ENCODE measurements at regions not wholly inside any gene's neighbourhood (a gene's known extent, or its start where the extent isn't known, plus 50 kb on each side); places are given as distances from the start of the nearest gene placed in this dataset.
"Not testable (repeated sequence)": the region's sequence is repeated elsewhere in the genome, so short reads cannot be mapped to it uniquely, and the experiment has no call there.

DNA sequence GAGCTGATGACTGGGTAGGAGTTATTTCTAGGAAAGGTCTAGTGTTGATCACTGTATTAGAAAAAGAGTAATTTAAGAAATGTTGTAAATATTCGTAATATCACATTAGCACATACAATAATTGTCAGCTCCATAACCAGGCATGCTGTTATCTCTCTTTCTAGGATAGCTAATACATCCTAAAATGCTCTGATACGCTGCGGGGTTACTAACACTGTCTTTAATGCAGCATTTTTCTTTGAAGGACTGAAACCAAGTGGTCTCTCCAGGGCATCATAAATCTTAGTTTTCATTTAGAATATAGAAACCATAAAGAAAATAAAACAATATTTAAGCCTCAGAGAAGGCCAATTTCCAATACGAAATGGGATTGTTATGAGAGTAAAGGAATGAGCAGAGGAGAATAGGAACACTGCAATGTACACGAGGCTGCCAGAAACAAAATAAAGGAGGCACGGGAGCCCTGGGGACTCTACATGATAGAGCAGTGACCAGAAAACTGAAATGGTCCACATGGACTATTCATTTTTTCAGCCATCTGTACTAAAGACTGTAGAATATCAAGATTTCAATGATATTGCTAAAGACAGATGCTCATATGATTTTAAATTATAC is 1606.7 kb upstream of the AGA start:
- no peak for DNase-seq

DNA sequence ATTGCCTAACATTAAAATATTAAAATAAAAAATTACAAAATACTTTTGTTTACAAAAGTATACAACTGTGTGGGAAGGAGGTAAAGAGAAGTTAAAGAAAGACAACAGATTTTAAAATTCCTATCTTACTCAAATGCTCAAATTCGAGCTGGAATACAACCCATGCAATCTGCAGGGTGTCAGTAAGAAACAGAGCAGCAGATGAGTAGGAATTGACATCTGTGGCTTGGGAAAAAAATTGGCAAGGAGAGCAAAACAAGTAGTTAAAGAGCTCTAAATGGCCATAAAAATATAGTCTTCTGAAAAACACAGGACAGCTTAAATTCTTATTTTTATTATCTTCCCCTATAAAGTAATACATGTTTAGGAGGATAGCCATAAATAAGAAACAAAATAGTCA is 1609.0 kb upstream of the AGA start:
- no peak for DNase-seq

DNA sequence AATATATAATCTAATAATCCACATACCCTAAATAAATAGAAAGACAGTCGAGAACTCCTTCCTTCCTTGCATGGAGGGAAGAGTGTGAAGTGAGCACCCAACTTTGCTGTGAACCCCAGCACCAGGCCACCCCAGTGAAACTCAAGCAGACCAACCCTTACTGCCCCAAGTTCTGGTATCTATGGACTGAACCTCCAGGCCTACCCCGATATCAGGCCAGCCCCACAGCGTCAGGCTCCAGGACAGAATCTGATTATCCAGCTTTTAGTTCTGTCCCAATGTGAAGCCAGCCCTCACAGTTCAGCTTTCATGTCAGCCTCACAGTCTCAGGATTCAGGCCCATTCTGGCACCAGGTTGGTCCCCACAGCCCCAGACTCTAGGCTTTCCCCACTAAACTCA is 1617.2 kb upstream of the AGA start:
- DNase-seq: no peak

DNA sequence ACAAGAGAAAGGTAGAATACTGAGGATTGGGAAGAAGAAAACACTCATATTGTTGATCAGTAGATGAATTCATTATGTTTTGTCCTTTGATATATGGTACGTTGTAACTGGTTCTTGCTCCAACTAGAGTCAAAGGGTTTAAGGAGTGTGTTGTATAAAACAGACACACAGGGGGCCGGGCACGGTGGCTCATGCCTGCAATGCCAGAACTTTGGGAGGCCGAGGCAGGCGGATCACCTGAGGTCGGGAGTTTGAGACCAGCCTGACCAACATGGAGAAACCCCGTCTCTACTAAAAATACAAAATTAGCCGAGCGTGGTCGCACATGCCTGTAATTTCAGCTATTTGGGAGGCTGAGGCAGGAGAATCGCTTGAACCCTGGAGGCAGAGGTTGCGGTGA is 1624.0 kb upstream of the AGA start:
- not testable (repeated sequence) for DNase-seq

DNA sequence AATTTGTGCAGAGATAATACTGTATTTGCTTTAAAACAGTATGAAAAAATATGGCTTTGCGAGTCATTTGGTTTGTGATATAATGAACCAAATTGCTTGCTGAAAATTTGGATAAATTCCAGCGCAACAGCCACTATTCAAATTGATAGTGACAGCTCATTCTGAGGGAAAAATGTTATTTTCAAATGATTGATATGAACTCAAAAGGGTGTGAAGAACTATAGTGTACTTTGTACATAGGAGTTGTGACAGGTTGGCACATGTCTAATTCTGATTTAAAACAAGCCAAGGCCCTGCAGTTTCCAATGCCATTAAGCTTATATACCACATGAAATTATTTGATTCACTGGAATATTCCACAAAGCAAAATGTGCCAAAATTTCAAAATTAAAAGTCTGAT is 1628.9 kb upstream of the AGA start:
- no peak for DNase-seq

DNA sequence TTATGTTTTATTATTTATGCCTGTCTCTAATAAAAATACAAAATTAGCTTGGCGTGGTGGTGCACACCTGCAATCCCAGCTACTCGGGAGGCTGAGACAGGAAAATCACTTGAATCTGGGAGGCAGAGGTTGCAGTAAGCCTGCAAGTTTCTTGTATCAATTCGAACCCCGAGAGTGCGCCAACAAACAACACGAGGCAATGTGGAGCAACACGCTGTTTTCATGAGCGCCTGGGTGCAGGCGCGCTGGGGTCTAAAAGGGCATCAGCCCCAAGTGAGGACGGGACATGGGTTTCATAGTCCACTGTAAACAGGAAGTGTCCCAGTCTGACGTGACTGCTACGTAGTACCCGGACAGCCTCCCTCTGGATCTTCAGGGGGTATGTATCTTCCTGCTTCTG is 1634.6 kb upstream of the AGA start:
- no peak for DNase-seq

DNA sequence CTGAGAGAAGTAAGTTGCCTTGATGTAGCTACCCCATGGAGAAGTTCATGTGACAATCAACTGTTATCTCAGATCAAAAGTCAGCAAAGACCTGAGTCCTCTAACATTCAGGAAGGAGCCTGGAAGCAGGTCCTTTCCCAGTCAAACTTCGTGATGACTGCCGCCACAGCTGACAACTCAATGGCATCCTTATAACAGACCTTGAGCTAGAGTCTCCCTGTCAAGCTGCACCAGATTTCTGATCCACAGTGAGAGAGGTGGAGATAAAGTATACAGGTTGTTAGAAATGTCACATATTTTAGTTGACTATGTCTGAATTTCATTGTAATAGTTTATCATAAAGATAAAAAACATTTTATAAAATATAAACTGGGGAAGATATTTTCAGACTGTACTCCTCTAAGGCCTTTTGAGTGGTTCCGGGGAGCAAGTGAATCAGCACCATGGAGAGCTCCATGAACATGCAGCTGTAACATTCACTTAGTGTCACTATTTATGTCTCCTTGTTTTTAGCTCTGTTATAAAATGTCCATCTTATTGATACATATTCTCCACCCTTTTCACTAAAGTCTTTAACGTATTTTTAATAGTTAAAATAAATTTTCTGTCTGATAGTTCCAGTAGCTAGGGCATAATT is 1653.5 kb upstream of the AGA start:
- DNase-seq: no peak

DNA sequence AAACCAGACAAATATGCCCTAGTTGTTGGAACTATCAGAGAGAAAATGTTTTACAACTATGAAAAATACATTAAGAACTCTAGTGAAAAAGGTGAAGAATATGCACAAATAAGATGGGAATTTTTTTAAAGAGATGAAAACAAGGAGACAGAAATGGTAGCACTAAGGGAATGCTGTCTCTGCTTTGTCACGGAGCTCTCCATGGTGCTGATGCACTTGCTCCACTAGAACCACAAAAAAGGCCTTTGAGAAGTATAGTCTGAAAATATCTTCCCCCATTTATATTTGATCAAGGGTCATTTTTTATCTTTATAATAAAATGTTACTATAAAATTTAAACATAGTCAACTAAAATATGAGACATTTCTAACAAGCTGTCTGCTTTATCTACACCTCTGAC is 1655.5 kb upstream of the AGA start:
- DNase-seq: no peak

DNA sequence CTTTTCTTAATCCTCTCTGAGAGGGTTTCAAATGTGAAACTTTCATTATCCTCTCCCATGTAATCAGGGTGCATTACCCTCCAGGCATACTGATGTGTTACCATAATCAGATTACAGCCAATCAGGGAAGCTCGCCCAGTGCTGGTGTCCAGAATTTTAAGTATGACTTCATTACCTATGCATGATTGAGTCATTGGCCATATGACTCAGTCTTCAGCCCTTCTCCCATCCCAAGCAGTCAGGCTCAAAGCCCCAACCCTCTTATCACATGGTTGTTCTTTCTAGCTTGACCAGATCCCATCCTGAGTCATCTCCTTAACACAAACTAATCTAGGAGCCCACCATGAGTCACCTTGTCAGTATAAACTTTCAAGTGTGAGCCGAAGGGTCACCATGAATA is 1668.1 kb upstream of the AGA start:
- DNase-seq: no peak

DNA sequence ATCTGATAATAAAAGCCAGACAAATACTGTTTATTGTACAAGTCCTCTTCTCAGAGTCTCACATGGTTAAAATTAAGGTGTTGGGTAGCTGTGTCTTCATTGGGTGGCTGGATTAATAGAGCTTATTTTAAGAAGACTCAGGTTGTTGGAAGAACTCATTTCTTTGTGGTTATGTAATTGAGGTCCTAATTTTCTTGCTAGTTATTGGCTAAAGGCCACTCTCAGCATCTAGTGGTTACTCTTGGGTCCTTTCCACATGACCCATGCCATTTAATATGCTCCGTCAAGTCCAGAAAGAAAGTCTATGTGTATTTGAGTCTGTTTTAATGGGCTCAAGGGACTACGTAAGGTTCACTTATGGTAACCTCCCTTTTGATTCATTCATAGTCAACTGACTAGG is 1668.6 kb upstream of the AGA start:
- DNase-seq: no peak

DNA sequence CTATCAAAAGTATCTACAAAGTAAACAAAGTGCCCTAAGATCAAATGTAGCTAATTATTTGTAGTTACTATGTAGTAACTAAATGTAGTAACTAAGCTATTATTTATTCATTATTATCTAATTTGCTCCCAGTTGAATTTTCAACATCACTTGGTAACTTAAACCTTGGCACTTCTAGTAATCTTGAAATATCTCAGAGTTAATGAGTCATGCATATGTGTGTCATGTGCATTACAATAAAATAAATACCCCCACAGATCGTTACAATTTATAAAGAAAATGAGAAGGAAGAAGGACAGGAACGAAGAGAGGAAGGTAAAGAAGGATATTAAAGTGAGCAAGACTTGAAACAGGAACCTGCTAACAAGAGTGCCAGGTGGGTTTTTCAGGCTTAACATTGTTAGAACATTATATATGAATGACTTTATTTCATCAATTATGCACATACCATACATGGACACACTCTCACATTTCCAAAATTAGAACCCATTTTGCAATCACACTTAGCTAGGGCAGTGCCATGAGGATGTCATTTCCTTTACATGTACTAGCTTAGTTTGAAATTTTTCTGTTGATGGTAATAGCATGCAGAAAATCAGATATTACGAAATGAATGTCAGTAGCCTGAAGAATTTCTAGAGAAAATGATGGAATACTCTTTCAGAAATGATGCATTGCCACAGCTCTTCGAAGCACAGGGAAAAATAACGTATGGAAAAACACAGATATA is 1670.4 kb upstream of the AGA start:
- DNase-seq: no peak

DNA sequence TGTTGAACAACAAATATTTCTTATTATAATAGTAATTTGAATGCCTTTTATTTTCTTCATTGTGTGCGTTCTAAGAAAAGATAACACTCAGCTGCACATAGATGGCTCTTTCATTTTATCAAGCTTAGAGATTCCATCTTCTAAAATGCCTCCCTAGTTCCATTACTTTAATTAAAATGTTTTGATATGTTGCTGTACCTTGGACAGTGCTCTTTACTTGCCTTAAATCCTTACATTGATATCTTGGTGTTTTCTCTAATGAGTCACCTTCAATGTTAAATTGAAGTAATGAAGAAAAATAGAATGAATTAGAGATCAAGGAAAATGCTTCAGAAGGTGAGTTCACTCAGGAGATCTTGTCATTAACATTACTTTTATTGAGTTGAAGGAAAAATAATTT is 1672.4 kb upstream of the AGA start:
- DNase-seq: no peak

DNA sequence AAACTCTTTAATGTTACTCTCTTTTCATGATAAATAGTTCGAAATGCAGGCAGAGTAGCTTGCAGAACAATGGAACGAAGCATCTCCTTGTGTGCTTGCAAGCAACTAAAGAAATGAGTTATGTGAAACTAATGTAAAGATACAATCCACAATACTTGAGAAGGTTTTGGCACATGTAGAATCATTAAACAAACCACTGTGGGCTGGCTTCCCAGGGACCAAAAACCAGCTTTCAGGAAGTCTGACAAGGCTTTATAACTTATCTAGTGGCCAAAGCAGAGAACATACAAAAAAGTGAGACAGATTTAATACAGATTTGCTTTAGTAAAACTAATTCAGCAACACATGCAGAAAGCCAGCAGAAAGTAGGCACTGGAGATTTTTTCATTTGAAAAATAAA is 1673.8 kb upstream of the AGA start:
- no peak for DNase-seq

DNA sequence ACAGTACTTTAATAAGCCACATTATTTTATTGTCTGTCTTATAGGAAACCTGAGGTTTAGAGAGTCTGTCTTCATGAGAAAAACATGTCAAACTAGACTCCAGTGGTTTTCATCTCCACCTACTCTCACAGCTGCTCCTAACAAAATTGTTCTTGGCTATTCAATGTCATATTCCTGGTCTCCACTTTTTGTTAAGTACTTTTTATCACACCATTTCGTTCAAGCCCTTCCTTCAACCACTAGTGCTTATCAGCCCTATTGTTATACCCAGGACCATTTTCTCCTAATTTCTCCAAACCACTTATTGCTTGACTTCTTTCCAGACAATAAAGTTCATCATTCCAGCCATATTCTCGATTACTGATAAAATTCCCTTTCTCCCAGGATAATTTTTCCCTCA is 1674.3 kb upstream of the AGA start:
- no peak for DNase-seq

DNA sequence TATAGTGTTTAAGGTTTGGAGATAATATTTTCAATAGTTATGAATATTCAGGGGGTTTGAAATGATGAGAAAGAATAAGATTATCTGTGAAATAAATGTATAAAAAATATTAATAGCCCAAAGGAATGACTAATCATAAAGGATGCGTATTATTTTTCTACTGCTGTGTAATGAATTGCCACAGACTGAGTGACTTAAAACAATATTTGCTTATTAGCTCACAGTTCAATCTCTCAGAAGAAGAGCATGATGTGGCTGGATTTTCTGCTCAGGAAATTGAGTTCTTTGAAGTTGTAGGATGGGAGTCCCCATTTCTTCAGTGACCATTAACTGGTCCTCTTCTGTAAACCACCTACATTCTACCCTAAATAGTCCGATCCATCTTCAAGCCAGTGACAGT is 1680.8 kb upstream of the AGA start:
- DNase-seq: no peak

DNA sequence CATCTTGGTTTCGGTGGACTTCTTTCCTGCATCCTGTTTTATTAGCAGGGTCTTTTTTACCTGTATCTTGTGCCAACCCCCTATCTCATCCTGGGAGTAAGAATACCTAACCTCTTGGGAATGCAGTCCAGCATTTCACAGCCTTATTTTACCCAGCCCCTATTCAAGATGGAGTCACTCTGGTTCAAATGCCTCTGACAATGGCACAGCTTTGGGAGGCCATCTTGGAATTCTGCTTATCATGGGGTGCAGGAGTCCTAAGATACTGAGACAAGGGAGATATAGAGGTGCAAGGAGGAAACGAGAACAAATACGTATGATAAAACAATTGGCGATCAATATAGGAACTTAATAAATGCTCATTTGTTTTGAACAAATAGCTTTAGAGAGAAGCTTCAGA is 1682.2 kb upstream of the AGA start:
- DNase-seq: no peak

DNA sequence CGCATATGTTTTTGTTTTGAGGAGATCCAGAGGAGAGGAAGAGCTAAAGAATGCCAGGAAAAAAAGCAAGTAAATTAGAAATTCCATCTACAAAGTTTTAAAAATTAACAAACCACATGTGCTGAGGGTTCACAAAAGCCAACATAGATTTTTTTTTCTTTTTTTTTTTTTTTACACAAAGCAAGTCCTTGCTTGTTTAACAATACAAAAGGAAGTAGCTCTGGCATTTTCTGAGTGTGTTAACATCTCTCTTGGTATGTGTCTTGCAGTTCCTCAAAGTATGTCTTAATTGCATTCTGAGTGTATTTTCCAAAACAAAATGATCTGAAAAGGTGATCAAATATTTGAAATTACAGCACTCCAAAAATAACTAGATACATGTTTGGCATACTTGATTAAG is 1682.7 kb upstream of the AGA start:
- DNase-seq: no peak

DNA sequence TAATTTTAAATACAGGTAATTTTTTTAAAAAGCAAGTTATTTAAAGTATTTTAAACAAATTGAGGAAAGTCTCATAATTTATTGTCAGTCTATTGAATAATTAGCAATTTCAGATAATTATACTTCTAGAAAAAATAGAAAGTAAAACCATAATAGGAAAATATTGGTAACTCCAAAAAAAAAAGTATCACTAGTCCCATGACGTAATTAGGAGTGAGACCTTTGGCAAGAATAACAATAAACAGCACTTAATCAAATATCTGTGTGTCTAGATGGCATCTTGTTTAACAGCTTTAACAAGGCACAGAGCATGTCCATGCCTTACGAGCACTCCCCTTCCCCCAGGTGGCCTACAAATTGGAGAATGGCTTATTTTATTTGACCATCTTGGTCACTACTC is 1683.6 kb upstream of the AGA start:
- DNase-seq: no peak

DNA sequence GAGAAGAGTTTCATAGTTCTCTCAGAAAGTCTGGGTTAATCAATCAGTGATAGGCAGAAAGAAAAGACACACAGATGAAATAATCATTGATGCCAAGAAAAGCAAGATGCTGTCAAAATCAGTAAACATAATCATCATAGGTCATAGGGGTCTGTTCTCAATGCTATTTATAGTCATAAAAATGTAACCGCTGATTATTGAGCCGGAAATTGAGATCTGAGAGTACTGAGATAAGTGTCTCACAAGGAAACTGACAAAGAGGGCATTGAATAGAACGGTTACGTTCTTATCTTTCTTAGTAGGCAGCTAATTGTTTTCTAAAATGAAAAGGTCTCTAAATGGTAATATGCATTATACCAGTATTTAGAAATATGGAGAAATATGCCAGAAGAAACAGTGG is 1686.1 kb upstream of the AGA start:
- DNase-seq: no peak

DNA sequence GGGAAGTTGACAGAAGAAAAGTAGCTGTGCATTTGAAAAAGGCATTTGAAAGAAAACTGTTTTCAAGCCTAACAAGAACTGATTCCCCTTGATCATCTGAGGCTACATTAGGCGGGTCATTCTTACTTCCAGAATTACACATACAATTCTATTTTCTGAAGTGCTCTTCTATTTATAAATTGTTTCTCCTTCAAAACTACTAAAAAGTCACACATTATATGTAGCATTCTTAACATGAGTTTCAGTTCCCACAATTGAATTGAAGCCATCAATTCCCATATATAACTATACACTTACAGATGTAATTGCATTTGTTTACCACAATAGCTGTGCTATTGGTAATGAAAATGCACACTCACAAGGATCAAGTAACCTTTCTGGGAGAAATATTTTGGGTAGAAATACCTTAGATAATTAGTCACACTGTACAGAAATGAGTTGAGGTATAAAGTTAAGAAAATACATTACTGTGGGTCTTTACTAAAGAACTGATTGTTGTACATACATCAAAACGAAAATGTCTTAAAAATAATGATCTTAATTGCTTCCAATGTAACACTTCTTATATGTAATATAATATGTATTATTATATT is 1688.0 kb upstream of the AGA start:
- DNase-seq: no peak

DNA sequence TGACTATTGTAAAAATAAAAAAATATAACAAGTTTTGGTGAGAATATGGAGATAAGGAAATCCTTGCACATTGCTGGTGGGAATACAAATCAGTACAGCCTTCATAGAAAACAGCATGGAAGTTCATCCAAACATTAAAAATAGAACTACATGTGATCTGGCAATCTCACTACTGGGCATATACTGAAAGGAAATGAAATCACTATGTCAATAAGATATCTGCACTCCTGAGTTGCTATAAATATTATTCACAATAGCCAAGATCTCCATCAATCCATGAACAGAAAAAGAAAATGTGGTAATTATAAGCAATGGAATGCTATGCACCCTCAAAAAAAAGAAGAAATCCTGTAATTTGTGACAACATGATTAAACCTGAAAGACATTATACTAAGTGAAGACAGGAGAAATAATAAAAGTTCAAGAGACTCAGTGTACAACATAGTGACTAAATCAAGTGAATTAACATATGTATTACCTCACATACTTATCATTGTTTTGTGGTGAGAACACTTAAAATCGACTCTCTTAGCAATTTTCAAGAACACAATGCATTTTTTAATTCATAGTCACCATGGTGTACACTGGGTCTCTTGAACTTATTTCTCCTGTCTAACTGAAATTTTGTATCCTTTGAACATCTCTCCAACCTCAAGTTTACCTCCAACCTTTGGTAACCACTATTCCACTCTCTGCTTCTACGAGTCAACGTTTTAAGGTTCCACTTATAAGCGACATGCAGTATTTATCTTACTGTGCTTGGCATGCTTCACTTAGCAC is 1703.7 kb upstream of the AGA start:
- DNase-seq: no peak

DNA sequence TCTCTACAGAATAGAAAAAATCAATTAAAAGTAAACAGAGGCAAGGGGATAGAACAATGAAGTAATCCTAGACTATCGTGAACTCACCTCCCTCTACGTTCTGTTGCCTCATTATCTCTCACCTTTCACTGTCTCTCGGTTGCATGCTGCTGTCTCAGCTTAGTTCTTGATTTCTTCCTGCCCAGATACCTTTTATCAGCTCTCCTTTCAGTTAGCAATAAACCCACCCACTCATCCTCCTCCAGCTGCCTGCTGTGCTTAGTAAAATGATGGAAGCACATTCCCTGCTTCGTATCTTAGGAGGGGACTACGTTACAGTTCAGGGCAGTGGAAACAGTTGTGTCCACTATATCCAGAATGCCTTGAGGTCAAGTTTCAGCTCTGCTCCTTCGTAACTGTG is 1709.5 kb upstream of the AGA start:
- no peak for DNase-seq

DNA sequence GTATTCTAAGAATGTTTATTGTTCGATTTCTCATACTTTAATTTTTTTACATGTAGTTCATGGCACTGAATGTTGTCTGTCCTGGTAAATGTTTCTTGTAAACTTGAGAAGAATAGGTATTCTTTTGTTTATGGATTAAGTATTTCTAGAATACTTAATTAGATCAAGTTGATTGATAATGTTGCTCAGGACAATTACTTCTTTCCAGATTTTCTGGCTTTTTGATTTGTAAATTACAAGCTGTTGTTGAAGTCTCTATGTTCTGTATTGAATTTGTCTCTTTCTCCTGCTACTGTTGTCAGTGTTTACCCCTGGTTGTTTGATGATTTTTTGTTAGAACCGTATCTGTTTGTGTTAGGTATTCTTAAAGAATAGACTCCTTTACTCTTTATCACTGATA is 1720.9 kb upstream of the AGA start:
- no peak for DNase-seq

Measured in DMS79 (cell line).